Caco-2 (cell line): ENCODE measurements at regions not wholly inside any gene's neighbourhood (a gene's known extent, or its start where the extent isn't known, plus 50 kb on each side); places are given as distances from the start of the nearest gene placed in this dataset.

Experiments
- BruUV-seq: library from RNA; stranded (reverse); fragments of 400-500 nt; replicated peaks from 2 replicates; lab custom pipeline; 2021; lab: Mats Ljungman, UMichigan
- CTCF ChIA-PET: fragments of 300-600 bp; sonication (Branson Sonifier 250); formaldehyde crosslinking; loops from one replicate; lab custom pipeline; 2022; ENCODE audit warnings: antibody characterized with exemption; lab: Charles Lee
- POLR2A ChIA-PET: fragments of 300-600 bp; sonication (Branson Sonifier 250); formaldehyde crosslinking; loops from one replicate; lab custom pipeline; 2022; ENCODE audit warnings: antibody characterized with exemption; lab: Charles Lee
- DNase-seq, 2 experiments: peaks; one replicate each; pipeline versions ENCODE4 v3.0.0 to v3.0.0-alpha.2; 2020 to 2022
- H3K27me3 ChIP-seq: replicated peaks from 2 replicates; pipeline ENCODE4 v1.6.0; 2011; ENCODE audit warnings: low read length; ENCODE audit not compliant: control insufficient read depth, insufficient read depth
- H3K36me3 ChIP-seq: 2 replicates; pipeline ENCODE4 v1.5.1; 2011; ENCODE audit warnings: low read length; ENCODE audit not compliant: control insufficient read depth, insufficient read depth
- H3K4me1 ChIP-seq: fragments of 250-450 bp; sonication (Bioruptor Pico); 2 replicates; pipeline ENCODE4 v1.5.1; 2020; ENCODE audit warnings: mild to moderate bottlenecking
- H3K4me3 ChIP-seq: 2 replicates; pipeline ENCODE4 v1.5.1; 2011; ENCODE audit warnings: low read depth, mild to moderate bottlenecking, control low read depth, low read length
- H3K9me3 ChIP-seq: fragments of 250-450 bp; sonication (Bioruptor Pico); 2 replicates; pipeline ENCODE4 v1.5.1; 2020; ENCODE audit warnings: mild to moderate bottlenecking, moderate library complexity
- H3K27ac Mint-ChIP-seq: one replicate; pipeline ENCODE4 v1.8.0; 2022; ENCODE audit warnings: mixed read lengths; ENCODE audit not compliant: unreplicated experiment
- H3K27me3 Mint-ChIP-seq: one replicate; pipeline ENCODE4 v1.8.0; 2022; ENCODE audit warnings: mixed read lengths; ENCODE audit not compliant: insufficient read depth, unreplicated experiment
- H3K36me3 Mint-ChIP-seq: one replicate; pipeline ENCODE4 v1.8.0; 2022; ENCODE audit warnings: mild to moderate bottlenecking, mixed read lengths; ENCODE audit not compliant: insufficient read depth, unreplicated experiment
- H3K4me1 Mint-ChIP-seq: one replicate; pipeline ENCODE4 v1.8.0; 2022; ENCODE audit warnings: low read depth, mixed read lengths; ENCODE audit not compliant: unreplicated experiment
- H3K4me3 Mint-ChIP-seq: one replicate; pipeline ENCODE4 v1.8.0; 2022; ENCODE audit warnings: mild to moderate bottlenecking, moderate library complexity, mixed read lengths; ENCODE audit not compliant: unreplicated experiment
- H3K9me3 Mint-ChIP-seq: one replicate; pipeline ENCODE4 v1.8.0; 2022; ENCODE audit warnings: mixed read lengths; ENCODE audit not compliant: unreplicated experiment
- intact Hi-C: fragments of 100-400 bp; cut with micrococcal nuclease; formaldehyde crosslinking; loops from one replicate; pipeline ENCODE4 v1.10.0; 2022; ENCODE audit not compliant: unreplicated experiment
- TF ChIP-seq, protein P1 (sequence below), 2 experiments: fragments of 200-600 bp in 1 of 2; IDR thresholded peaks; 1 replicate in 1 of 2; 2 replicates in 1 of 2; pipeline versions ENCODE4 v1.5.1 to v1.8.0; 2011 to 2022; ENCODE audit warnings: antibody characterized with exemption in 1 of 2, control low read depth in 1 of 2, inconsistent platforms in 1 of 2, low read depth in 1 of 2, low read length in 1 of 2, mild to moderate bottlenecking in 1 of 2, moderate library complexity in 1 of 2; ENCODE audit not compliant: insufficient read depth in 1 of 2, severe bottlenecking in 1 of 2, unreplicated experiment in 1 of 2

- no TSS peak for BruUV-seq
- ChIA-PET POLR2A (no interaction called here), CTCF (no interaction called here)
- no peaks in the 10 kb centered on the region for H3K27me3 ChIP-seq
- no peaks in the 10 kb centered on the region for H3K36me3 ChIP-seq
- Mint-ChIP-seq H3K4me3 (no peak overlapping the region), H3K27me3 (no peaks in the 10 kb centered on the region), H3K27ac (no peak overlapping the region), H3K4me1 (peaks cover 13% of the 10 kb centered on the region), H3K9me3 (peaks cover 12% of the 10 kb centered on the region), H3K36me3 (no peaks in the 10 kb centered on the region)
- no peak for DNase-seq
- no peak overlapping the region for H3K4me3 ChIP-seq
- H3K9me3 ChIP-seq, result 0 out of 2 replicates have a peak, but pooled peaks cover 3% of the 10 kb centered on the region
- peaks cover 27% of the 10 kb centered on the region for H3K4me1 ChIP-seq
- intact Hi-C loops, result loop anchor here (5.0 kb wide), 1 partner anchor 117 kb away; no protein-coding TSS in a partner anchor
- TF ChIP-seq, protein P1, sequence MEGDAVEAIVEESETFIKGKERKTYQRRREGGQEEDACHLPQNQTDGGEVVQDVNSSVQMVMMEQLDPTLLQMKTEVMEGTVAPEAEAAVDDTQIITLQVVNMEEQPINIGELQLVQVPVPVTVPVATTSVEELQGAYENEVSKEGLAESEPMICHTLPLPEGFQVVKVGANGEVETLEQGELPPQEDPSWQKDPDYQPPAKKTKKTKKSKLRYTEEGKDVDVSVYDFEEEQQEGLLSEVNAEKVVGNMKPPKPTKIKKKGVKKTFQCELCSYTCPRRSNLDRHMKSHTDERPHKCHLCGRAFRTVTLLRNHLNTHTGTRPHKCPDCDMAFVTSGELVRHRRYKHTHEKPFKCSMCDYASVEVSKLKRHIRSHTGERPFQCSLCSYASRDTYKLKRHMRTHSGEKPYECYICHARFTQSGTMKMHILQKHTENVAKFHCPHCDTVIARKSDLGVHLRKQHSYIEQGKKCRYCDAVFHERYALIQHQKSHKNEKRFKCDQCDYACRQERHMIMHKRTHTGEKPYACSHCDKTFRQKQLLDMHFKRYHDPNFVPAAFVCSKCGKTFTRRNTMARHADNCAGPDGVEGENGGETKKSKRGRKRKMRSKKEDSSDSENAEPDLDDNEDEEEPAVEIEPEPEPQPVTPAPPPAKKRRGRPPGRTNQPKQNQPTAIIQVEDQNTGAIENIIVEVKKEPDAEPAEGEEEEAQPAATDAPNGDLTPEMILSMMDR (IDR thresholded peaks at IDR 0.05; ENCODE audit: insufficient read depth in 1 of 2, low read depth in 1 of 2, low read length in 1 of 2, severe bottlenecking in 1 of 2, unreplicated experiment in 1 of 2), result no peak
Observed at GRCh38 chr3:110744723-110745122, 326.9 kb upstream of the NECTIN3 start.

DNA sequence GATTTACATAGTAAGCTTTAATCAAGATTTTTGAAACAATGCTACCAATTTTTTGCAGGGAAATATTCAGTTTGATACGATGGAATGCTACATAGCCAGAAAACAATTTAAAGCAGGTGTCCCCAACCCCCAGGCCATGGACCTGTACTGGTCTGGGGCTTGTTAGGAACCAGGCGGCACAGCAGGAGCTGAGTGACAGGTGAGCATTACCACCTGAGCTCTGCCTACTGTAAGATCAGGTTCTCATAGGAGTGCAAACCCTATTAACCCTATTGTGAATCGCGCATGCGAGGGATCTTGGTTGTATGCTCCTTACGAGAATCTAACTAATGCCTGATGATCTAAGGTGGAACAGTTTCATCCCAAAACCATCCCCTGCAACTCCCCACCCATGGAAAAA lies 322.6 kb upstream of the NECTIN3 start:
- no peaks in the 10 kb centered on the region for H3K27me3 Mint-ChIP-seq
- intact Hi-C loops, result no loop called here
- BruUV-seq, result no TSS peak
- ChIA-PET CTCF (no interaction called here), POLR2A (no interaction called here)
- peaks cover 7% of the 10 kb centered on the region for H3K36me3 Mint-ChIP-seq
- no peaks in the 10 kb centered on the region for H3K27me3 ChIP-seq
- H3K9me3 ChIP-seq, result no peaks in the 10 kb centered on the region
- H3K4me1 ChIP-seq, result peaks cover 20% of the 10 kb centered on the region
- TF ChIP-seq, protein P1 (IDR thresholded peaks at IDR 0.05; ENCODE audit: insufficient read depth in 1 of 2, low read depth in 1 of 2, low read length in 1 of 2, severe bottlenecking in 1 of 2, unreplicated experiment in 1 of 2), result no peak
- H3K4me1 Mint-ChIP-seq, result peaks cover 20% of the 10 kb centered on the region
- DNase-seq, result no peak
- H3K4me3 ChIP-seq, result no peak overlapping the region
- no peak overlapping the region for H3K27ac Mint-ChIP-seq
- H3K4me3 Mint-ChIP-seq, result no peak overlapping the region
- H3K36me3 ChIP-seq, result no peaks in the 10 kb centered on the region
- H3K9me3 Mint-ChIP-seq, result peaks cover 12% of the 10 kb centered on the region

DNA sequence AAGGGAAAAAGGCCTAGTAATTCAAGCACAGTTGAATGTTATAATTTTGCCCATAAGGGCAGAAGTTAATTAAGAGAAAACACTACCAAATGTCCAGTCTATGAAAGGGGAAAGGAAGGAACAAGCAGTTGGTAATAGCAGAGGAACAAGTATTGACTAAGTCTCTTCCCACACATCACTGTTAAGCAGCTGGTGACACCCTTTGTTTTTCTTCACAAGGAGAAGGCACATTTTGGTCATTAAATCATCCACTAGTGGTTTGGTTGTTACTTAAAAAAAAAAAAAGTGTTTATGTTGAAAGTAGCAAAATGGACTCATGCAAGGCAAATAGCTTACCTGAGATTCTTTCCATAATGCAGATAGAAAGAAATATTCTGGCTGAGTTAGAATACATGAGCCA lies 321.4 kb upstream of the NECTIN3 start:
- peaks cover 12% of the 10 kb centered on the region for H3K9me3 Mint-ChIP-seq
- DNase-seq, result no peak
- Histone ChIP-seq H3K27me3 (no peaks in the 10 kb centered on the region), H3K4me3 (no peak overlapping the region), H3K9me3 (no peaks in the 10 kb centered on the region), H3K4me1 (peaks cover 21% of the 10 kb centered on the region), H3K36me3 (no peaks in the 10 kb centered on the region)
- ChIA-PET CTCF (no interaction called here), POLR2A (no interaction called here)
- intact Hi-C loops, result no loop called here
- TF ChIP-seq, protein P1 (IDR thresholded peaks at IDR 0.05; ENCODE audit: insufficient read depth in 1 of 2, low read depth in 1 of 2, low read length in 1 of 2, severe bottlenecking in 1 of 2, unreplicated experiment in 1 of 2), result no peak
- H3K27me3 Mint-ChIP-seq, result no peaks in the 10 kb centered on the region
- H3K36me3 Mint-ChIP-seq, result peaks cover 7% of the 10 kb centered on the region
- H3K4me1 Mint-ChIP-seq, result peaks cover 17% of the 10 kb centered on the region
- H3K4me3 Mint-ChIP-seq, result no peak overlapping the region
- no peak overlapping the region for H3K27ac Mint-ChIP-seq
- no TSS peak for BruUV-seq
